ENCODE measurements at regions not wholly inside any gene's neighbourhood (a gene's known extent, or its start where the extent isn't known, plus 50 kb on each side); places are given as distances from the start of the nearest gene placed in this dataset.

DNA sequence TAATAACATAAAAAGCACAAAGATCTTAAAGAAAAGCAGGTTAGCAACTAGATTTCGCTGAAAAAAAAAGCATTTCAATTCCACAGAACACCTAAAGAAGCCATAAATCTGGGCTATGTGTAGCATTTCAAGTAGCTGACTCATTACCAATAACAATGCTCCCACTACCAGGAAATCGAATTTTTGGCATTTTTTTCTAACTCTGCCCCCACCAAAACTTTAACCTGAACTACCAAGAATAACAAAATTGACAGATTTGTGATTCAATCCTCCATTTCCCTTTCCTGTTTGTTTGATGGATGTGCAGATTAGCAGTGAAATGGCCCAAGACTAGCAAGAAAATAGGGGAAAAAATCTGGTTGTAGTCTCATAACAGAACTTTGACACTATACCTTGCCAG lies 180.2 kb downstream of the RASEF start:
- no peak for TF ChIP-seq EZH2 (IDR thresholded peaks at IDR 0.05; ENCODE audit: borderline replicate concordance, insufficient read depth, low read depth, low read length, poor library complexity, severe bottlenecking)
- TF ChIP-seq, protein P1, sequence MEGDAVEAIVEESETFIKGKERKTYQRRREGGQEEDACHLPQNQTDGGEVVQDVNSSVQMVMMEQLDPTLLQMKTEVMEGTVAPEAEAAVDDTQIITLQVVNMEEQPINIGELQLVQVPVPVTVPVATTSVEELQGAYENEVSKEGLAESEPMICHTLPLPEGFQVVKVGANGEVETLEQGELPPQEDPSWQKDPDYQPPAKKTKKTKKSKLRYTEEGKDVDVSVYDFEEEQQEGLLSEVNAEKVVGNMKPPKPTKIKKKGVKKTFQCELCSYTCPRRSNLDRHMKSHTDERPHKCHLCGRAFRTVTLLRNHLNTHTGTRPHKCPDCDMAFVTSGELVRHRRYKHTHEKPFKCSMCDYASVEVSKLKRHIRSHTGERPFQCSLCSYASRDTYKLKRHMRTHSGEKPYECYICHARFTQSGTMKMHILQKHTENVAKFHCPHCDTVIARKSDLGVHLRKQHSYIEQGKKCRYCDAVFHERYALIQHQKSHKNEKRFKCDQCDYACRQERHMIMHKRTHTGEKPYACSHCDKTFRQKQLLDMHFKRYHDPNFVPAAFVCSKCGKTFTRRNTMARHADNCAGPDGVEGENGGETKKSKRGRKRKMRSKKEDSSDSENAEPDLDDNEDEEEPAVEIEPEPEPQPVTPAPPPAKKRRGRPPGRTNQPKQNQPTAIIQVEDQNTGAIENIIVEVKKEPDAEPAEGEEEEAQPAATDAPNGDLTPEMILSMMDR (IDR thresholded peaks at IDR 0.05) = no peak
